ENCODE measurements at regions not wholly inside any gene's neighbourhood (a gene's known extent, or its start where the extent isn't known, plus 50 kb on each side); places are given as distances from the start of the nearest gene placed in this dataset.

DNA sequence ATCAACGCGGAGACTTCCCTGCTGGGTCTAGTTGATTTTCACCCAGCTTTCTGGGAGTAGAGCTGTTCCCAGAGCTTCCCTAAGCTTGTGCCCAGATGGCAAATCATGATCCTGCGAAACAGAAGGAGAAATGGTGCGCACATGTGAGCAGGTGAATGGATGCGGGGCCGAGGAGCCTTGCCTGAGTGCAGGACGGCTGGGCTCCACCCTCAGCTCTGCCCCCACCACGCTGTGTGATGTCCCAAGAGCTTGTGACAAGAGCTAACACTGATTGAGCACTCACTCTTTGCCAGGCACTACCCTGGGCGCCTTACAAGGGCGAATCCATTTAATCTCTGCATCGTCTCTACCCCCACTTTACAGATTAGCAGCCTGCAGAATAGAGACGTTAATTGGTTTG lies 162.7 kb upstream of the RPL38 start:
- Mint-ChIP-seq H3K27ac (ENCODE audit: unreplicated experiment) (no peak overlapping the region), H3K9me3 (ENCODE audit: unreplicated experiment) (no peaks in the 10 kb centered on the region), H3K4me1 (ENCODE audit: unreplicated experiment) (peaks cover 13% of the 10 kb centered on the region), H3K36me3 (ENCODE audit: low read depth, unreplicated experiment) (no peaks in the 10 kb centered on the region), H3K4me3 (ENCODE audit: unreplicated experiment) (no peak overlapping the region), H3K27me3 (ENCODE audit: unreplicated experiment) (peaks cover 3% of the 10 kb centered on the region)
- TF ChIP-seq CTCF (IDR thresholded peaks at IDR 0.05; ENCODE audit: unreplicated experiment): no peak
- DNase-seq (ENCODE audit: low spot score): no peak

DNA sequence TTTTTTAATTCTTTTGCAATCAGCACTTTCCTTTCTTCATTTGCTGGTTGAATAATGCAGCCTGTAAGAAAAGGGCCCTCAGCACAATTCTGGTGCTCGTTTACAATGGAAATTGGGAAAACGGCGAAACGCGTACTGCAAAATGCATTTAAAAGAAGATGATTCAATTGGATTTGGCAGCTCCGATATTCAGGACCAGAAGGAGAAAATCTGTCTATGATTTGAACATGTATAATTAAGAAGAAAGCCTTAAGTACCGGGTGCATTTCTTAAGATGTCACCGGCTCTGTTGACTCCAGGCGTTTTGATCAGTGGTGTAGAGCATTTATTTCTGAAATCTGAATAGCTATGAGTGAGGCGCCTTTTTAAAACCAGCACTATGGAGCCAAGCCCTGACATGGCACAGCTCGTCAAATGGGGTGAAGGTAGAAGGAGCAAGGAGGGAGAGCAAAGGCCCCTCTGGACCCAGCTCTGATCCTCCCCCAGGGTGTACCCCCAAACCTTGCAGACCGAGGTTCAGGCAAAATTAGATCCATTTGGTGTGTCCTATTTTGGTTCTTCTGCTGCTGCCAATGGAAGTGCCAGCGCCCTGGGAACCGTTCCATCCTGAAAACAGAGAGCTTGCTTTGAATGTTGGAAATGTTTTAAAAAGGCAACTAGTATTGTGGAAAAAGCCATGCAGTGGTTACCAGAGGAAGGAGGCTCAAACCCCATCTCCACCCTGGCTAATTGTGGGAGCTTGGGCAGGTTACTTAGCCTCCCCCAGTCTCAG lies 161.4 kb upstream of the RPL38 start:
- DNase-seq (ENCODE audit: low spot score): no peak

DNA sequence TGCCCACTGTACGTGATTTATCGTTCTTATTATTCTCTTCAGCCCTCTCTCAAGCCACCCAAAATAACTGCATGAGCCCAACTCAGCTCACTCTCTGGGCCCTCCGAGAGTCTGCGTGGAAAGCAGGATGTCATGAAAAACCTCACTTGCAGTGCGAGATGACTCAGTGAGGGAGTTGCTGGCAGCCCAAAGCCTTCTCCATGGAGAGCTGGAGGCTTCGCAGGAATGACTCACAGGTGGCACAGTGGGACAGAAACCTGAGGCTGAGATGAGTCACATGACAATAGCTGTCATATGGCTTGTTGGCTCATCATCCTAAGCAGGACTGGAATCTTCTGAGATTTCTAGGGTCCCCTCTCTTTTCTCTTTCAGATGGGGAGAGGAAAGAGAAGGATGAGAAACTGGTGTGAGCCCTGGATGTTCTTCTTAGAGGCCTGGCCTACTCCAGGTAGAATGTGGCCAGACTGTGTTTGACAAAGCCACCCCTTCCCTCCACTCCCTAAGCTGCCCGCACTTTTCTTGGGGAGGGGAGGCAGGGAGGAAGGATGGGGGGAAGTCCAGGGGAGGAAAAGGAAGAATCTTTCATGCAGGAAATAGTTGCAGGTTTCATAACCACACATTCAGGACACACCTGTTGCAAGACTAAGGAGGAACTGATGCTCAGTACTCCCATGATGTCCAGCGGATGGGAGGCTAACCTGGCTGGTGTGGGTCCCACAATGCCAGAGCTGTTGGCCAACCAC lies 160.6 kb upstream of the RPL38 start:
- no peak overlapping the region for H3K4me3 Mint-ChIP-seq (ENCODE audit: unreplicated experiment)
- peaks cover 3% of the 10 kb centered on the region for H3K27me3 Mint-ChIP-seq (ENCODE audit: unreplicated experiment)
- H3K27ac Mint-ChIP-seq (ENCODE audit: unreplicated experiment): no peak overlapping the region
- no peak for DNase-seq (ENCODE audit: low spot score)
- no peak for TF ChIP-seq CTCF (IDR thresholded peaks at IDR 0.05; ENCODE audit: unreplicated experiment)
- H3K36me3 Mint-ChIP-seq (ENCODE audit: low read depth, unreplicated experiment): no peaks in the 10 kb centered on the region
- H3K9me3 Mint-ChIP-seq (ENCODE audit: unreplicated experiment): no peaks in the 10 kb centered on the region
- H3K4me1 Mint-ChIP-seq (ENCODE audit: unreplicated experiment): peaks cover 5% of the 10 kb centered on the region

More for the DNA sequence above, 161.4 kb upstream of the RPL38 start:
- H3K36me3 Mint-ChIP-seq (ENCODE audit: low read depth, unreplicated experiment): no peaks in the 10 kb centered on the region
- no peak overlapping the region for H3K4me3 Mint-ChIP-seq (ENCODE audit: unreplicated experiment)
- TF ChIP-seq CTCF (IDR thresholded peaks at IDR 0.05; ENCODE audit: unreplicated experiment): no peak
- H3K9me3 Mint-ChIP-seq (ENCODE audit: unreplicated experiment): no peaks in the 10 kb centered on the region
- peaks cover 8% of the 10 kb centered on the region for H3K4me1 Mint-ChIP-seq (ENCODE audit: unreplicated experiment)
- no peak overlapping the region for H3K27ac Mint-ChIP-seq (ENCODE audit: unreplicated experiment)
- H3K27me3 Mint-ChIP-seq (ENCODE audit: unreplicated experiment): peaks cover 3% of the 10 kb centered on the region

GRCh38 chr17:74043976-74044375 lies 159.5 kb upstream of the RPL38 start:
- no peaks in the 10 kb centered on the region for H3K9me3 Mint-ChIP-seq (ENCODE audit: unreplicated experiment)
- no peak for DNase-seq (ENCODE audit: low spot score)
- no peaks in the 10 kb centered on the region for H3K36me3 Mint-ChIP-seq (ENCODE audit: low read depth, unreplicated experiment)
- H3K4me1 Mint-ChIP-seq (ENCODE audit: unreplicated experiment): peaks cover 7% of the 10 kb centered on the region
- TF ChIP-seq CTCF (IDR thresholded peaks at IDR 0.05; ENCODE audit: unreplicated experiment): no peak
- H3K27me3 Mint-ChIP-seq (ENCODE audit: unreplicated experiment): peaks cover 3% of the 10 kb centered on the region
- no peak overlapping the region for H3K4me3 Mint-ChIP-seq (ENCODE audit: unreplicated experiment)
- H3K27ac Mint-ChIP-seq (ENCODE audit: unreplicated experiment): no peak overlapping the region

Data from endothelial cell (in vitro differentiated cells).